Neural cell (in vitro differentiated cells): ENCODE measurements at regions not wholly inside any gene's neighbourhood (a gene's known extent, or its start where the extent isn't known, plus 50 kb on each side); places are given as distances from the start of the nearest gene placed in this dataset.

Experiments used
- H2AFZ ChIP-seq: fragments of 200-600, 300-800 bp; sonication (generic), shearing (Covaris generic); 2 replicates; pipeline ENCODE4 v1.6.0; 2014; ENCODE audit warnings: low read depth, mild to moderate bottlenecking, antibody characterized with exemption, low read length, moderate library complexity
- H3F3A ChIP-seq: fragments of 200-600 bp; shearing (Covaris generic); 2 replicates; pipeline ENCODE4 v1.6.1; 2016; ENCODE audit warnings: mild to moderate bottlenecking, moderate library complexity, mixed read lengths, antibody characterized with exemption, low read length; ENCODE audit not compliant: insufficient read depth, poor library complexity, severe bottlenecking
- H3K27ac ChIP-seq: fragments of 200-600, 300-800 bp; sonication (generic), shearing (Covaris generic); 2 replicates; pipeline ENCODE4 v1.5.1; 2014; ENCODE audit warnings: mild to moderate bottlenecking, low read length, moderate library complexity
- H3K27me3 ChIP-seq: fragments of 300-800, 200-600 bp; sonication (generic), shearing (Covaris generic); 2 replicates; pipeline ENCODE4 v1.6.0; 2014; ENCODE audit warnings: mild to moderate bottlenecking, low read depth, low read length, moderate library complexity; ENCODE audit not compliant: insufficient read depth
- H3K36me3 ChIP-seq: fragments of 300-800, 200-600 bp; sonication (generic), shearing (Covaris generic); 2 replicates; pipeline ENCODE4 v1.5.1; 2014; ENCODE audit warnings: mild to moderate bottlenecking, antibody characterized with exemption, low read length, moderate library complexity; ENCODE audit not compliant: insufficient read depth
- H3K4me2 ChIP-seq: fragments of 300-800, 200-600 bp; sonication (generic), shearing (Covaris generic); 2 replicates; pipeline ENCODE4 v1.6.0; 2014; ENCODE audit warnings: mild to moderate bottlenecking, low read length
- H3K4me3 ChIP-seq: fragments of 300-800, 200-600 bp; sonication (generic), shearing (Covaris generic); 2 replicates; pipeline ENCODE4 v1.5.1; 2014; ENCODE audit warnings: mild to moderate bottlenecking, low read length, moderate library complexity
- H3K79me2 ChIP-seq: fragments of 200-600 bp; shearing (Covaris generic); replicated peaks from 2 replicates; pipeline ENCODE4 v1.6.0; 2014; ENCODE audit warnings: mild to moderate bottlenecking, low read length, moderate library complexity; ENCODE audit not compliant: insufficient read depth
- H3K9ac ChIP-seq: fragments of 300-800, 200-600 bp; sonication (generic), shearing (Covaris generic); 2 replicates; pipeline ENCODE4 v1.6.1; 2016; ENCODE audit warnings: mild to moderate bottlenecking, low read length, mixed read lengths
- H3K9me2 ChIP-seq: fragments of 200-600 bp; shearing (Covaris generic); 2 replicates; pipeline ENCODE4 v1.6.1; 2016; ENCODE audit warnings: mild to moderate bottlenecking, low read length, mixed read lengths; ENCODE audit not compliant: insufficient read depth
- H3K9me3 ChIP-seq: fragments of 200-600, 300-800 bp; sonication (generic), shearing (Covaris generic); 2 replicates; pipeline ENCODE4 v1.6.1; 2016; ENCODE audit warnings: mild to moderate bottlenecking, mixed run types, low read length, moderate library complexity, mixed read lengths
- H4K20me1 ChIP-seq: fragments of 200-600 bp; shearing (Covaris generic); 2 replicates; pipeline ENCODE4 v1.6.1; 2016; ENCODE audit warnings: mild to moderate bottlenecking, mixed run types; ENCODE audit not compliant: insufficient read depth
- CTCF ChIP-seq: fragments of 450-650 bp; IDR thresholded peaks from 2 replicates; pipeline ENCODE4 v1.5.1; 2014; ENCODE audit warnings: antibody characterized with exemption, mild to moderate bottlenecking, moderate library complexity; ENCODE audit not compliant: poor library complexity, severe bottlenecking
- EP300 ChIP-seq: fragments of 450-650 bp; conservative IDR thresholded peaks from 2 replicates; pipeline ENCODE4 v1.6.1; 2014; ENCODE audit warnings: antibody characterized with exemption, mild to moderate bottlenecking, moderate library complexity; ENCODE audit not compliant: poor library complexity, severe bottlenecking
- EZH2 ChIP-seq: fragments of 200-600, 300-800 bp; shearing (Covaris generic), sonication (generic); IDR thresholded peaks from 2 replicates; pipeline ENCODE4 v1.6.1; 2014; ENCODE audit warnings: antibody characterized with exemption, low read length, borderline replicate concordance, mild to moderate bottlenecking; ENCODE audit not compliant: insufficient read depth, poor library complexity, severe bottlenecking
- MXI1 ChIP-seq: fragments of 450-650 bp; conservative IDR thresholded peaks from 2 replicates; pipeline ENCODE4 v1.6.1; 2014; ENCODE audit warnings: antibody characterized with exemption, mild to moderate bottlenecking; ENCODE audit not compliant: poor library complexity, severe bottlenecking
- POLR2AphosphoS5 ChIP-seq: IDR thresholded peaks from 2 replicates; pipeline ENCODE4 v1.6.1; 2012
- RAD21 ChIP-seq: fragments of 450-650 bp; conservative IDR thresholded peaks from 2 replicates; pipeline ENCODE4 v1.6.1; 2014; ENCODE audit warnings: antibody characterized with exemption, mild to moderate bottlenecking, moderate library complexity
- REST ChIP-seq: IDR thresholded peaks from 2 replicates; pipeline ENCODE4 v1.6.1; 2012; ENCODE audit warnings: borderline replicate concordance
- SMC3 ChIP-seq: fragments of 450-650 bp; conservative IDR thresholded peaks from 2 replicates; pipeline ENCODE4 v1.6.1; 2014; ENCODE audit warnings: antibody characterized with exemption, mild to moderate bottlenecking, moderate library complexity; ENCODE audit not compliant: poor library complexity
- TAF1 ChIP-seq: IDR thresholded peaks from 2 replicates; pipeline ENCODE4 v1.6.1; 2012; ENCODE audit warnings: low read depth

GRCh38 chrX:21156632-21157031, 217.6 kb upstream of the CNKSR2 start:
- no peaks in the 10 kb centered on the region for H3K27me3 ChIP-seq
- no peak overlapping the region for H3K4me2 ChIP-seq

GRCh38 chrX:21158678-21159077, 215.5 kb upstream of the CNKSR2 start:
- H3K4me2 ChIP-seq, result no peak overlapping the region
- H3F3A ChIP-seq, result no peaks in the 10 kb centered on the region
- no peaks in the 10 kb centered on the region for H4K20me1 ChIP-seq
- H3K27ac ChIP-seq, result no peak overlapping the region
- no peak overlapping the region for H3K4me3 ChIP-seq
- no peak overlapping the region for H3K9ac ChIP-seq
- H3K9me2 ChIP-seq, result no peaks in the 10 kb centered on the region
- no peaks in the 10 kb centered on the region for H3K27me3 ChIP-seq
- H3K79me2 ChIP-seq, result no peaks in the 10 kb centered on the region
- no peak overlapping the region for H2AFZ ChIP-seq
- H3K9me3 ChIP-seq, result no peaks in the 10 kb centered on the region
- TF ChIP-seq RAD21, result no peak
- no peaks in the 10 kb centered on the region for H3K36me3 ChIP-seq

More at GRCh38 chrX:21156632-21157031, 217.6 kb upstream of the CNKSR2 start:
- no peak for TF ChIP-seq REST
- no peak for TF ChIP-seq TAF1
- TF ChIP-seq EZH2, result no peak
- TF ChIP-seq POLR2AphosphoS5, result no peak
- no peak for TF ChIP-seq SMC3
- no peak for TF ChIP-seq RAD21
- H3K79me2 ChIP-seq, result no peaks in the 10 kb centered on the region
- no peak overlapping the region for H3K27ac ChIP-seq
- no peaks in the 10 kb centered on the region for H3F3A ChIP-seq
- no peaks in the 10 kb centered on the region for H3K36me3 ChIP-seq
- no peak overlapping the region for H3K9ac ChIP-seq
- H2AFZ ChIP-seq, result no peak overlapping the region
- H3K4me3 ChIP-seq, result no peak overlapping the region
- no peaks in the 10 kb centered on the region for H4K20me1 ChIP-seq
- H3K9me3 ChIP-seq, result no peaks in the 10 kb centered on the region
- H3K9me2 ChIP-seq, result no peaks in the 10 kb centered on the region

GRCh38 chrX:21166272-21166982, 207.8 kb upstream of the CNKSR2 start:
- no peak overlapping the region for H3K4me2 ChIP-seq

More at GRCh38 chrX:21166272-21166982, 207.8 kb upstream of the CNKSR2 start:
- Histone ChIP-seq H3K9ac (no peak overlapping the region), H3K27ac (no peak overlapping the region), H4K20me1 (no peaks in the 10 kb centered on the region), H3F3A (no peaks in the 10 kb centered on the region), H3K4me3 (no peak overlapping the region), H3K9me3 (no peaks in the 10 kb centered on the region), H3K27me3 (no peaks in the 10 kb centered on the region), H3K9me2 (no peaks in the 10 kb centered on the region), H2AFZ (no peak overlapping the region), H3K79me2 (no peaks in the 10 kb centered on the region), H3K36me3 (no peaks in the 10 kb centered on the region)
- no peak for TF ChIP-seq TAF1
- no peak for TF ChIP-seq REST
- no peak for TF ChIP-seq MXI1
- TF ChIP-seq CTCF, result no peak
- no peak for TF ChIP-seq POLR2AphosphoS5
- no peak for TF ChIP-seq EZH2
- no peak for TF ChIP-seq RAD21
- no peak for TF ChIP-seq EP300
- TF ChIP-seq SMC3, result no peak
